Muscle layer of colon (tissue), 2 donors: ENCODE measurements at regions not wholly inside any gene's neighbourhood (a gene's known extent, or its start where the extent isn't known, plus 50 kb on each side); places are given as distances from the start of the nearest gene placed in this dataset.

Source experiments
- H3K27ac ChIP-seq: one replicate; pipeline ENCODE4 v1.7.0; 2013; ENCODE audit warnings: low read depth, mild to moderate bottlenecking, low read length, moderate library complexity
- H3K27me3 ChIP-seq, 2 donors: one replicate each; pipeline ENCODE4 v1.7.0; 2013; ENCODE audit warnings: low read length in 2 of 2, mild to moderate bottlenecking in 2 of 2; ENCODE audit not compliant: insufficient read depth in 2 of 2, control insufficient read depth in 1 of 2
- H3K36me3 ChIP-seq: one replicate; pipeline ENCODE4 v1.7.0; 2013; ENCODE audit warnings: mild to moderate bottlenecking, low read length; ENCODE audit not compliant: insufficient read depth
- H3K4me1 ChIP-seq: one replicate; pipeline ENCODE4 v1.7.0; 2013; ENCODE audit warnings: mild to moderate bottlenecking, low read length; ENCODE audit not compliant: insufficient read depth
- H3K4me3 ChIP-seq, 2 donors: one replicate each; pipeline ENCODE4 v1.7.0; 2013; ENCODE audit warnings: low read length in 2 of 2, low read depth in 1 of 2, mild to moderate bottlenecking in 1 of 2, moderate library complexity in 1 of 2
- H3K9ac ChIP-seq: one replicate; pipeline ENCODE4 v1.7.0; 2013; ENCODE audit warnings: low read length
- H3K9me3 ChIP-seq: one replicate; pipeline ENCODE4 v1.7.0; 2013; ENCODE audit warnings: mild to moderate bottlenecking, low read length
- donor health status: abdominal sarcoma.
- donor health status: Adenocarcinoma of cecum.

- Histone ChIP-seq H3K4me1 (no peaks in the 10 kb centered on the region), H3K9me3 (no peaks in the 10 kb centered on the region), H3K36me3 (no peaks in the 10 kb centered on the region), H3K9ac (no peak overlapping the region), H3K4me3 (no peak overlapping the region), H3K27me3 (no peaks in the 10 kb centered on the region), H3K27ac (no peak overlapping the region)
Observed at GRCh38 chr2:7896940-7897487, 784.8 kb upstream of the ID2 start.

- no peaks in the 10 kb centered on the region for H3K27me3 ChIP-seq
- no peak overlapping the region for H3K27ac ChIP-seq
- H3K9ac ChIP-seq, result no peak overlapping the region
Observed at GRCh38 chr2:7899241-7899640, 782.6 kb upstream of the ID2 start.

GRCh38 chr2:7899923-7900322 is 781.9 kb upstream of the ID2 start:
- H3K9ac ChIP-seq, result no peak overlapping the region
- no peaks in the 10 kb centered on the region for H3K36me3 ChIP-seq
- no peaks in the 10 kb centered on the region for H3K27me3 ChIP-seq
- no peak overlapping the region for H3K4me3 ChIP-seq
- H3K27ac ChIP-seq, result no peak overlapping the region
- no peaks in the 10 kb centered on the region for H3K9me3 ChIP-seq
- H3K4me1 ChIP-seq, result no peaks in the 10 kb centered on the region

More at GRCh38 chr2:7899241-7899640, 782.6 kb upstream of the ID2 start:
- Histone ChIP-seq H3K4me3 (no peak overlapping the region), H3K36me3 (no peaks in the 10 kb centered on the region), H3K9me3 (no peaks in the 10 kb centered on the region), H3K4me1 (no peaks in the 10 kb centered on the region)

- no peak overlapping the region for H3K27ac ChIP-seq
- H3K27me3 ChIP-seq, result no peaks in the 10 kb centered on the region
- H3K4me1 ChIP-seq, result no peaks in the 10 kb centered on the region
- H3K4me3 ChIP-seq, result no peak overlapping the region
- H3K36me3 ChIP-seq, result no peaks in the 10 kb centered on the region
- H3K9ac ChIP-seq, result no peak overlapping the region
- H3K9me3 ChIP-seq, result no peaks in the 10 kb centered on the region
Observed at GRCh38 chr2:7900593-7900992, 781.3 kb upstream of the ID2 start.

GRCh38 chr2:7902251-7902765 is 779.5 kb upstream of the ID2 start:
- Histone ChIP-seq H3K36me3 (no peaks in the 10 kb centered on the region), H3K4me1 (no peaks in the 10 kb centered on the region), H3K27me3 (no peaks in the 10 kb centered on the region), H3K4me3 (no peak overlapping the region), H3K9ac (no peak overlapping the region), H3K27ac (no peak overlapping the region), H3K9me3 (no peaks in the 10 kb centered on the region)

GRCh38 chr2:7904319-7904718 is 777.5 kb upstream of the ID2 start:
- Histone ChIP-seq H3K9me3 (no peaks in the 10 kb centered on the region), H3K9ac (no peak overlapping the region), H3K36me3 (no peaks in the 10 kb centered on the region), H3K4me1 (no peaks in the 10 kb centered on the region), H3K27me3 (no peaks in the 10 kb centered on the region), H3K4me3 (no peak overlapping the region), H3K27ac (no peak overlapping the region)

GRCh38 chr2:7905756-7906155 is 776.1 kb upstream of the ID2 start:
- Histone ChIP-seq H3K9ac (no peak overlapping the region), H3K4me1 (no peaks in the 10 kb centered on the region), H3K27me3 (no peaks in the 10 kb centered on the region), H3K27ac (no peak overlapping the region), H3K36me3 (no peaks in the 10 kb centered on the region), H3K9me3 (no peaks in the 10 kb centered on the region), H3K4me3 (no peak overlapping the region)

GRCh38 chr2:7906431-7906830 is 775.4 kb upstream of the ID2 start:
- Histone ChIP-seq H3K27me3 (no peaks in the 10 kb centered on the region), H3K4me1 (no peaks in the 10 kb centered on the region), H3K9me3 (no peaks in the 10 kb centered on the region), H3K27ac (no peak overlapping the region), H3K4me3 (no peak overlapping the region), H3K36me3 (no peaks in the 10 kb centered on the region), H3K9ac (no peak overlapping the region)

- Histone ChIP-seq H3K9me3 (no peaks in the 10 kb centered on the region), H3K4me3 (no peak overlapping the region), H3K4me1 (no peaks in the 10 kb centered on the region), H3K27ac (no peak overlapping the region), H3K9ac (no peak overlapping the region), H3K27me3 (no peaks in the 10 kb centered on the region), H3K36me3 (no peaks in the 10 kb centered on the region)
Observed at GRCh38 chr2:7907041-7907440, 774.8 kb upstream of the ID2 start.

- Histone ChIP-seq H3K4me1 (no peaks in the 10 kb centered on the region), H3K36me3 (no peaks in the 10 kb centered on the region), H3K9me3 (no peaks in the 10 kb centered on the region), H3K9ac (no peak overlapping the region), H3K27me3 (no peaks in the 10 kb centered on the region), H3K4me3 (no peak overlapping the region), H3K27ac (no peak overlapping the region)
Observed at GRCh38 chr2:7910752-7911151, 771.1 kb upstream of the ID2 start.

- Histone ChIP-seq H3K4me1 (no peaks in the 10 kb centered on the region), H3K9me3 (no peaks in the 10 kb centered on the region), H3K27me3 (no peaks in the 10 kb centered on the region), H3K4me3 (no peak overlapping the region), H3K27ac (no peak overlapping the region), H3K36me3 (no peaks in the 10 kb centered on the region), H3K9ac (no peak overlapping the region)
Observed at GRCh38 chr2:7911196-7911595, 770.7 kb upstream of the ID2 start.

GRCh38 chr2:7913974-7914373 is 767.9 kb upstream of the ID2 start:
- H3K9me3 ChIP-seq, result no peaks in the 10 kb centered on the region
- no peaks in the 10 kb centered on the region for H3K4me1 ChIP-seq
- H3K9ac ChIP-seq, result no peak overlapping the region
- no peaks in the 10 kb centered on the region for H3K36me3 ChIP-seq
- H3K27ac ChIP-seq, result no peak overlapping the region
- no peaks in the 10 kb centered on the region for H3K27me3 ChIP-seq
- no peak overlapping the region for H3K4me3 ChIP-seq
